Activated CD4-positive, alpha-beta memory T cell treated with anti-CD3 and anti-CD28 coated beads, Interleukin-2, amount 10 ng/mL, durations not matched to agents 7 days and 5 days (primary cell): ENCODE measurements at regions not wholly inside any gene's neighbourhood (a gene's known extent, or its start where the extent isn't known, plus 50 kb on each side); places are given as distances from the start of the nearest gene placed in this dataset.
"Not testable (repeated sequence)": the region's sequence is repeated elsewhere in the genome, so short reads cannot be mapped to it uniquely, and the experiment has no call there.

Experiments
- CTCF ChIA-PET: fragments of 350-600 bp; sonication (Branson Sonifier 250); formaldehyde crosslinking; loops from one replicate; lab custom pipeline; 2021; ENCODE audit warnings: antibody characterized with exemption, inconsistent platforms; lab: Charles Lee
- POLR2A ChIA-PET: fragments of 350-600 bp; sonication (Branson Sonifier 250); formaldehyde crosslinking; loops from one replicate; lab custom pipeline; 2021; ENCODE audit warnings: antibody characterized with exemption; lab: Charles Lee
- DNase-seq: peaks from one replicate; pipeline ENCODE4 v3.0.0-alpha.2; 2020
- H3K27ac Mint-ChIP-seq: one replicate; pipeline ENCODE4 v1.8.0; 2021; ENCODE audit warnings: mild to moderate bottlenecking, mixed read lengths
- H3K27me3 Mint-ChIP-seq: one replicate; pipeline ENCODE4 v1.8.0; 2021; ENCODE audit warnings: mixed read lengths
- H3K36me3 Mint-ChIP-seq: one replicate; pipeline ENCODE4 v1.8.0; 2021; ENCODE audit warnings: low read depth, mixed read lengths
- H3K4me1 Mint-ChIP-seq: one replicate; pipeline ENCODE4 v1.8.0; 2021; ENCODE audit warnings: mixed read lengths
- H3K4me3 Mint-ChIP-seq: one replicate; pipeline ENCODE4 v1.8.0; 2021; ENCODE audit warnings: mild to moderate bottlenecking, mixed read lengths
- H3K9me3 Mint-ChIP-seq: one replicate; pipeline ENCODE4 v1.8.0; 2021; ENCODE audit warnings: mixed read lengths

DNA sequence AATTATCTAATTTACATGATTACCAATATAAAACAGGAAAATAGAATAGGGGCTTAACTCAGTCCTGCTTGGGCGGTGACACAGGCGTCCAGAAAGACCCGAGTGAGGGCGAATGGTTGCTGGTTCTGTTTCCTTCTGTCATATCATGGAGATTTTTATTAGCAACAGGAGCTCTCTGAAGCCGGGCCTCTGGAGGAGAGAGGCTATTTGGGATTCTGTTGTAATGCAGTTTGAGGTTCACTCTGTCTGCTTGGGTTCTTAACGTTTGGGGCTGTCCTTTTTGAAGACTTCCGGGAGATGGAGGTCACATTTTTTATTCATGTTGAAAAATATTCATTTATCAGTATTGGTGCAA is 115.7 kb upstream of the ZNF536 start:
- no peaks in the 10 kb centered on the region for H3K9me3 Mint-ChIP-seq
- no peak for DNase-seq
- peaks cover 34% of the 10 kb centered on the region for H3K27me3 Mint-ChIP-seq
- no peaks in the 10 kb centered on the region for H3K36me3 Mint-ChIP-seq
- H3K4me1 Mint-ChIP-seq = no peaks in the 10 kb centered on the region
- H3K27ac Mint-ChIP-seq = no peak overlapping the region
- ChIA-PET CTCF (no interaction called here), POLR2A (no interaction called here)
- no peak overlapping the region for H3K4me3 Mint-ChIP-seq

DNA sequence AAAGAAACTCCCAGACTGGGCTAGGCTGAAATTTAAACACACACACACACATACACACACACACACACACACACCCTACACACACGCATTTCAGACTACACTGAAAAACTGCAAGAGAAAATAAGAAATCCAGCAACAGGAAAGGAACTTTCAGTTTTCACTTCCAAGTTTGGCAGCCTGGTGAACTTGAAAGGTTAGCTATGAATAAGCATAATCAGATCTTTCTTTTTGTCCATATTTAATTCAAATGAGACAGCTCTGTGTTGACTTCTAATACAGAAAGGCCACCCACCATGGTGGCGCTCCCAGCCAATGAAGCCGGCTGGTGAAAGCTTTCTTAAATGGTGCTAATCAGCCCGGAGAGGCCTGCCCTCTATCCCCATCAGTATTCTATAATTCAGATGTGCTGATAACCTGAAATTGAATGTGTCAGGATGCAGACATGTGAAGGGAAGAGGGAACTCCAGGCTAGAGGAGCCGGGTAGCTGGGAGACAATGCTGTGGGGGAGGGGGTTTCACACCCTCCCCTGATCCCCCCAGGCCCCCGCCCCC is 108.3 kb upstream of the ZNF536 start:
- H3K4me1 Mint-ChIP-seq = no peaks in the 10 kb centered on the region
- ChIA-PET CTCF (no interaction called here), POLR2A (no interaction called here)
- no peak overlapping the region for H3K27ac Mint-ChIP-seq
- DNase-seq = no peak
- H3K4me3 Mint-ChIP-seq = no peak overlapping the region
- peaks cover 3% of the 10 kb centered on the region for H3K27me3 Mint-ChIP-seq
- H3K9me3 Mint-ChIP-seq = no peaks in the 10 kb centered on the region
- H3K36me3 Mint-ChIP-seq = no peaks in the 10 kb centered on the region

DNA sequence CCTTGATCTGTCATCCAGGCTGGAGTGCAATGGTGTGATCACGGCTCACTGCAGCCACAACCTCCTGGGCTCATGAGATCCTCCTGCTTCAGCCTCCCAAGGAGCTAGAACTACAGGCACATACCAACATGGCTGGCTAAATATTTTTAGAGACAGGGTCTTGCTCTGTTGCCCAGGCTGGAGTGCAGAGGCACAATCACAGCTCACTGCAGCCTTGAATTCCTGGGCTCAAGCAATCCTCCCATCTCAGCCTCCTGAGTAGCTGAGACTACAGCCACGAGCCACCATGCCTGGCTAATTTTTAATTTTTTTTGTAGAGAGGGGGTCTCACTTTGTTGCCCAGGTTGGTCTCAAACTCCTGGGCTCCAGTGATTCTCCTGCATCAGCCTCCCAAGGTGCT is 106.3 kb upstream of the ZNF536 start:
- H3K4me3 Mint-ChIP-seq, H3K9me3 Mint-ChIP-seq, CTCF ChIA-PET, POLR2A ChIA-PET, H3K27ac Mint-ChIP-seq, H3K36me3 Mint-ChIP-seq, H3K4me1 Mint-ChIP-seq, H3K27me3 Mint-ChIP-seq, DNase-seq: not testable (repeated sequence)

DNA sequence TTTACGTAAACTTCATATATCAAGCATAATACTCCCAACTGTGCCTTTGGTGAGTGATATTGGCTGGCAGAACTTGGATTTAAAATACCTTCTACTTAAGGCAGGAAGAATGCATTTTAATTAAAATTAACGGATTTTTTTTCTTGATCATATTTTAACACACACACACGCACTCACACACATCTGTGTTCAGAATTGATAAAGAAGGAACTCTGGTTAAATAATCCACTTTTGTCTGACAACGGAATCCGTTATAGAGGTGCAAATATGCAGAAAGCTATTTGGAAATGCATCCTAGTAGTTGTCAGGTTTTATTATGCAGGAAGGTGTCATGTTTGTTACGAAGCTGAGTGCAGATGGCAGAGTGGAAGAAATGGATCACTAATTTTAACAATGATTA is 105.5 kb upstream of the ZNF536 start:
- Mint-ChIP-seq H3K27ac (no peak overlapping the region), H3K4me3 (no peak overlapping the region), H3K9me3 (no peaks in the 10 kb centered on the region), H3K4me1 (no peaks in the 10 kb centered on the region), H3K27me3 (peaks cover 3% of the 10 kb centered on the region), H3K36me3 (no peaks in the 10 kb centered on the region)
- no peak for DNase-seq
- ChIA-PET POLR2A (no interaction called here), CTCF (no interaction called here)

DNA sequence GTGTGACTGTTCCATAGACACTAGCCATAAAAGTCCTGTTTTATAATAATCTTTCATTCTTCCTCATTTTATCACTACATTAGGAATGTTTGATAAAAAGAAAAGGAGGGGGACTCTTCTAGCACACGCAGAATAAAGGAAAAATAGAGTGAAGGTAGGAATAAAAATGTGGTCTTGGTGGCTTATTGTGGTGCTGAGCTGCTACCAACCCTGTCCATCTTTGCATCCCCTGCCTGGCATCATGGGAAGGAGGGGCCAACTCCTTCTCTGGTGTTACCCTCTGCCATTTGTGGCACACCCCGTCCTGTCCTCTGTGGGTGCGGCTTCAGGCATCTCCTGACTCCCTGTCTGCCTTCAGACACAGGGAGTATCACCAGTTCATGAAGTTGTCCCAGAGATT is 104.9 kb upstream of the ZNF536 start:
- no peaks in the 10 kb centered on the region for H3K36me3 Mint-ChIP-seq
- ChIA-PET CTCF (no interaction called here), POLR2A (no interaction called here)
- no peak overlapping the region for H3K4me3 Mint-ChIP-seq
- peaks cover 3% of the 10 kb centered on the region for H3K27me3 Mint-ChIP-seq
- no peak overlapping the region for H3K27ac Mint-ChIP-seq
- H3K4me1 Mint-ChIP-seq = no peaks in the 10 kb centered on the region
- no peaks in the 10 kb centered on the region for H3K9me3 Mint-ChIP-seq
- DNase-seq = no peak

DNA sequence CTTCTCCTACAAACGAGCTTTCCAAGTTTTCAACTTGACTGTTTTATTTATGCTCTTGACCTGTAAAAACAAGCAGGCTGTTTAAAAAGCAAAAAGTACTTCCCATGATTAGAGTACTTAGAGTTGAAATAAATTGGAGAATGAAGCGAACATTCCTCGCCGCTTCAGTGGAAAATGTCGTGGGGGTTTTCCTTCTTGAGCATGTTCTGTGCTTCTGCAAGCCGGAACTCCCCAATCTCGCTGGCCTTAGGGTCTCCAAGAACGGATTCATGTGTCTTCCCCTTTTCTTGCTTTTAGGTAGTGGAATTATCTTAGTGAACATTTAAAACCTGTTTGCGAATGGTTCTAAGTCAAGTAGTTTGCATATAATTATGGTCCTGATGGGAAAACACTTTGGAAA is 103.6 kb upstream of the ZNF536 start:
- Mint-ChIP-seq H3K9me3 (no peaks in the 10 kb centered on the region), H3K27me3 (peaks cover 3% of the 10 kb centered on the region), H3K4me3 (no peak overlapping the region), H3K4me1 (no peaks in the 10 kb centered on the region), H3K27ac (no peak overlapping the region), H3K36me3 (no peaks in the 10 kb centered on the region)
- no peak for DNase-seq
- ChIA-PET POLR2A (no interaction called here), CTCF (no interaction called here)

DNA sequence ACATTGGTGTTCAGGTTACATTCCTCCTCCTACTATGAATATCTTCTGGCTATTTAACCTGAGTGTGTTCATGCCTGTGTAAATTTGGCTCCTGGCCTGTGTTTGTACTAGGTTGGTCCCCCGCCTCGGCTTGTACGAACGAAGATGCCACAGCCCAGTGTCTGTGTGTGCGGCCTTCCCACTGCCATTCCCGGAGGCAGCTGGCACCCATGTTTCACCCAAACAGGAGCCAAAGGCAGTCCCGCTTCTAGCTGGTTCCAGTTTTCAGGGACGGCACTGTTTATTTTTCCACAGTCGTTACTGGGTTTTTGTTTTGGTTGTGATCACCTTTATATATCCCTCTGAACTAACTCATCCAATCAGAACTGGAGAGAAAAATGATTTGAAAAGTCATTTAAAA is 102.5 kb upstream of the ZNF536 start:
- no peaks in the 10 kb centered on the region for H3K4me1 Mint-ChIP-seq
- H3K27ac Mint-ChIP-seq = no peak overlapping the region
- H3K9me3 Mint-ChIP-seq = no peaks in the 10 kb centered on the region
- no peaks in the 10 kb centered on the region for H3K36me3 Mint-ChIP-seq
- CTCF ChIA-PET = no interaction called here
- DNase-seq = no peak
- H3K27me3 Mint-ChIP-seq = peaks cover 3% of the 10 kb centered on the region
- POLR2A ChIA-PET = no interaction called here
- no peak overlapping the region for H3K4me3 Mint-ChIP-seq

DNA sequence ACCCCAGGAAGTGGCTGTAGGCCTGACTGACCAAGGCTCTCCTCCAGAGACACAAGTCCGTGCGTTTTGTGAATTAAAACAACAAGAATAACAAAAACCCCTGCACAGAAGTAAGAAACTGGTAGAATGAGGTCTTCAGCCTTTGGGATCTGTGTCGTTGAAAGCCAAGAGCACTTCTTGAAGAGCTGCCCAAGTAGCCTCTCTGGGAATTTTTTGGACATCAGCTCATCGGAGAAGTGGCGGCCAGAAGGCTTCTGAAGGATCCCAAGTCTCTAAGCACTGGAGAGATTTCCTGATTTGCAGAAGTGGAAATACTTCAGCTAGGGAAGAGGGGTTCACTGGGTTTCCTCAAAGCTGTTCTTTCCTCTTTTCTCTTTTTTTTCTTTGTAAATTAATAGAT is 100.4 kb upstream of the ZNF536 start:
- Mint-ChIP-seq H3K36me3 (no peaks in the 10 kb centered on the region), H3K4me3 (no peak overlapping the region), H3K27ac (no peak overlapping the region), H3K9me3 (no peaks in the 10 kb centered on the region), H3K27me3 (peaks cover 1% of the 10 kb centered on the region), H3K4me1 (no peaks in the 10 kb centered on the region)
- POLR2A ChIA-PET = no interaction called here
- DNase-seq = no peak
- CTCF ChIA-PET = no interaction called here

DNA sequence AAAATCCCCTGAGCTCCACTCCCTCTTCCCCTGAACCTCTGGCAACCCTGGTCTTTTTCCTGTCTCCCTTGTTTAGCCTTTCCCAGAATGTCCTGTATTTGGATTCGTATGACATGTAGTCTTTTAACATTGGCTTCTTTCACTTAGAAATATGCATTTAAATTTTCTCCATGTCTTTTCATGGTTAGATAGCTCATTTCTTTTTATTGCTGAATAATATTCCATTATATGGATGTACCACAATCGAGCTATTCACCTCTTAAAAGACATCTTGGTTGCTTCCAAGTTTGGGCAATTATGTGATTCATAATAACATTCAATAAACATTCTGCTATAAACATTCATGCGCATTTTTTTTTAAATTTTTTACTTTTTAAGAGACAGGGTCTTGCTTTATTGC is 99.6 kb upstream of the ZNF536 start:
- Mint-ChIP-seq H3K4me1 (no peaks in the 10 kb centered on the region), H3K27ac (no peak overlapping the region), H3K36me3 (no peaks in the 10 kb centered on the region), H3K4me3 (no peak overlapping the region), H3K9me3 (no peaks in the 10 kb centered on the region), H3K27me3 (no peaks in the 10 kb centered on the region)
- ChIA-PET POLR2A (no interaction called here), CTCF (no interaction called here)
- DNase-seq = no peak

DNA sequence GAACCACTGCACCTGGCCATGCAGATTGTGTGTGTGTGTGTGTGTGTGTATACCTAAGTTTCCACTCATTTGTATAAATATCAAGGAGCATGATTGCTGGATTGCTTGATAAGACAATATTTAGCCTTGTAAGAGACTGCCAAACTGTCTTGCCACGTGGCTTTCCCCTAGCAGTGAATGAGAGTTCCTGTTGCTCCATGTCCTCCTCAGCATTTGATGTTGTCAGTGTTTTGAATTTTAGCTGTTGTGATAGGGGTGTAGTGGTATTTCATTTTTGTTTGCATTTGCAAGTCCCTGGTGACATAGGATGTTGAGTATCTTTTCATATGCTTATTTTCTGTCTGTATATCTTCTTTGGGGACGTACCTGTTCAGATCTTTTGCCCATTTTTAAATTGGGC is 99.0 kb upstream of the ZNF536 start:
- H3K36me3 Mint-ChIP-seq = no peaks in the 10 kb centered on the region

DNA sequence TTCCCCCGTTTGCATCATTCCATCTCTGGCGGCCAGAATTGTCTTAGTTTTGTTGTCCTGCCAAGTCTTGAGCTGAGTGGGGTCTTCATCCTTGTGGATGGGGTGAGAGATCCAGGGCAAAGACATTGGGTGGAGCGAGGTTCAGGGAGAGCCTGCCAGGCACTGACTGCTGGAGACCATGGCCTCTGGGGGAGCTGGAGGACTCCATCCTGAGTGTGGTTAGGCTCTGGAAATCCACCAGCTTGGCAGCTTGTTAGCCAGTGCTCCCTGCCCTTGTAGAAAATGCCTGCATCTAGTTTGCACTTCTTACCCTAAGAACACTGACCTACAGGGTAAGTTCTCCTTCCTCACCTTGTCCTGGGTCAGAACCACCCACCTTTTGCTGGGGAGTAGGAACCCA is 97.2 kb upstream of the ZNF536 start:
- no peak overlapping the region for H3K4me3 Mint-ChIP-seq
- no peaks in the 10 kb centered on the region for H3K27me3 Mint-ChIP-seq
- H3K4me1 Mint-ChIP-seq = no peaks in the 10 kb centered on the region
- ChIA-PET CTCF (no interaction called here), POLR2A (no interaction called here)
- H3K27ac Mint-ChIP-seq = no peak overlapping the region
- no peaks in the 10 kb centered on the region for H3K36me3 Mint-ChIP-seq
- no peaks in the 10 kb centered on the region for H3K9me3 Mint-ChIP-seq
- DNase-seq = no peak

More for the DNA sequence above, 99.0 kb upstream of the ZNF536 start:
- ChIA-PET CTCF (no interaction called here), POLR2A (no interaction called here)
- no peaks in the 10 kb centered on the region for H3K9me3 Mint-ChIP-seq
- no peaks in the 10 kb centered on the region for H3K27me3 Mint-ChIP-seq
- DNase-seq = no peak
- no peak overlapping the region for H3K4me3 Mint-ChIP-seq
- no peak overlapping the region for H3K27ac Mint-ChIP-seq
- no peaks in the 10 kb centered on the region for H3K4me1 Mint-ChIP-seq

DNA sequence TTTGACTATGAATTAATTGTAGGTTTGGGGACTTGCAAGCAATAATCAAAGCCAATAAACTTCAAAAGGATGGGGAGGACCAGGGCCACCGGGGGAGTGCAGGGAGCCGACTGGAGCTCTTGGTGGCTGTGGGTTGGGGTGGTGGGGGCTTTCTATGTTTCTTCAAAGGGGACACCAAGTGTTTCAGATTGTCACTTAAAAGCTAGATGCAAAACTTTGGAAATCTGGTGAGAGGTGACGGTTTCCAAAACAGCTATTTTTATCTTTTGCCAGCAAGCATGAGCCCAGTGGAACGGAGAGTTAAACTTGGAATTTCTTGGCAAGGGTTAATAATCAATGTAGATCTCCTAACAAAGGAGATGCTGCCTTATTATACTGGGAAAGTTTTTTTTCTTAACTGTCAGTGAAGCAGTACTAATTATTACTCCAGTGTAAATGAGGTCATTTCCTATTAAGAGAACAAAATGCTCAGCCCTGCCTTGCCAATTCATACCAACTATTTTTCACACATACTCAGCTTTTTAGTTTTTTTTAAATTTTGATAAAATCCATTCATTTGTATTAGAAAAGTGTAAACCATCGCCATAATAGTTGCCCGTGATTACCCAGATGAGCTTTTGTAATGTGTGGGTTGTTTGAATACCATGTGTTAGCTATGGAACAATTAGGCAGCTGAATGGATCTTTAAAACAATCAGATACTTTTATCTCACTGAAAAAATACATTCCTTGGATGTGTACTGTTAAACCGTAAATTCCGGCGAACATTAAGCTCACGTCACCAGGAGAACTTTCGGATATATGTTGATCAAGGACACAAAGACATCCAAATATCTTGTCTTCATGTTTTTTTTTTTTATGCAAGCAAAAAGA is 95.9 kb upstream of the ZNF536 start:
- ChIA-PET CTCF (no interaction called here), POLR2A (no interaction called here)
- H3K27ac Mint-ChIP-seq = no peak overlapping the region
- DNase-seq = no peak
- no peak overlapping the region for H3K4me3 Mint-ChIP-seq
- H3K4me1 Mint-ChIP-seq = no peaks in the 10 kb centered on the region
- H3K27me3 Mint-ChIP-seq = no peaks in the 10 kb centered on the region
- no peaks in the 10 kb centered on the region for H3K36me3 Mint-ChIP-seq
- no peaks in the 10 kb centered on the region for H3K9me3 Mint-ChIP-seq

DNA sequence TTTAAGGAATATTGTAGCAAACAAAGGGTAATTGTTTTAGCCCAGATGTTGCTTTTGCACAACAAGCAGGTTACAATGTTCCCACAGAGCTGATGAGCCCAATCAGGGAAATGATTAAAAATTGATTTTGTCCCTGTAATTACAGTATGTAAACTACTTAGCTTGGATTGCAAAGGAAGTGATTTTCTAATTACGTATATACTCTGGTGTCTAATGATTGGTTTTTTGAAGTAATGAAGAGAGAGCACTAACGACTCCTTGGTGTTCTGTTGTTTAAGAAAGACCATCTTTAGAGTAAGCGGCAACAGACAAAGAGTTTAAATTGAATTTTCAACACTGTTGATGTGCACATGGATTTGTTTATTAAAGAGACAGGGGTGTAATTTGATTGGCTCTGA is 95.3 kb upstream of the ZNF536 start:
- Mint-ChIP-seq H3K4me1 (no peaks in the 10 kb centered on the region), H3K4me3 (no peak overlapping the region), H3K27me3 (no peaks in the 10 kb centered on the region), H3K27ac (no peak overlapping the region), H3K9me3 (no peaks in the 10 kb centered on the region), H3K36me3 (no peaks in the 10 kb centered on the region)
- ChIA-PET POLR2A (no interaction called here), CTCF (no interaction called here)
- DNase-seq = no peak
